Activated T-cell treated with anti-CD3 and anti-CD28 coated beads, Interleukin-2, amount 50 U/mL, for 4 hours (primary cell): ENCODE measurements at regions not wholly inside any gene's neighbourhood (a gene's known extent, or its start where the extent isn't known, plus 50 kb on each side); places are given as distances from the start of the nearest gene placed in this dataset.

Experiments used
- ATAC-seq, 2 donors: fragments of 200-7000 bp; cut with Tn5 transposase; one replicate each; pipeline ENCODE4 v1.10.0; 2021
- DNase-seq: peaks from one replicate; pipeline ENCODE4 v3.0.0-alpha.2; 2020
- H3K27me3 Mint-ChIP-seq: one replicate; pipeline ENCODE4 v1.8.0; 2021; ENCODE audit warnings: low read depth, mixed read lengths
- H3K36me3 Mint-ChIP-seq: one replicate; pipeline ENCODE4 v1.8.0; 2022; ENCODE audit warnings: mixed read lengths; ENCODE audit not compliant: insufficient read depth
- H3K4me1 Mint-ChIP-seq: one replicate; pipeline ENCODE4 v1.8.0; 2021; ENCODE audit warnings: low read depth, mixed read lengths
- H3K4me3 Mint-ChIP-seq: one replicate; pipeline ENCODE4 v1.8.0; 2021; ENCODE audit warnings: mild to moderate bottlenecking, moderate library complexity, mixed read lengths
- H3K9me3 Mint-ChIP-seq: one replicate; pipeline ENCODE4 v1.8.0; 2021; ENCODE audit warnings: mixed read lengths

DNA sequence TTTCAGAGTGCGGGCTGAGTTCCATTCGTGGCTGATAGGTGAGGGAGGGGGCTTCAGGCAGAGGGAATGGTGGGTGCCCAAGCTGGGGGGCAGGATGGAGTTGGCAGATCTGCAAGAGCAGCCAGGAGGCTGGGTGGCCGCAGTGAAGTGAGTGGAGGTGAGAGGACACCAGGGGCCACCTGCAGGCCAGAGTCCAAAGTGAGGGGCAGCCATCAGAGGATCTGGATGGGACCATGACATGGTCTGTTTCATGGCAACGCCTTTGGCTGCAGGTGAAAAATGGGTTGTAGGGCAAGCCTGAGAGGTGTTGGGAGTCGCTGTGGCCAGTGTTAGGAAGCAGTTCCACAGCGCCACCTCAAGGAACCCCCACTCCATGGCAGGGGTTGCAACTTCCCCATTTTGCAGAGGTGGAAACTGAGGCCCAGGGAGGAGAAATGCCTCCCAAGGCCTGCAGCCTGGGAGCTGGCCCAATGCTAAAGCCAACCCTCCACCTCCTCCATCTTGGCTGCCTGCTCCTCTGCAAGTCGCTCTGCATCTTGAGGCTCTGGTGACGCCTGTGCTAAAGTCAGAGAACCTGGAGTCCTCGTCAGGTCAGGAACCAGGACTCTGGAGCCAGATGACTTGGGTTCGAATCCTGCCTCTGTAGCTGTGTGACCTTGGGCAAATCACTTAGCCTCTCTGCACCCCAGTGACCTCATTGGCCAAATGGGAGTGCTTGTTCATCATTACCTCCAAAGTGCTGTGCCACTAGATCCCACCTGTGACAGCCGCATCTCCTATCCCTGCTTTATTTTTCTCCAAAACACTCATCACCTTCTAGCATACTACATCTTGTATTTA lies 153.8 kb downstream of the CEBPB start:
- Mint-ChIP-seq H3K27me3 (peaks cover 4% of the 10 kb centered on the region), H3K36me3 (no peaks in the 10 kb centered on the region), H3K4me3 (no peak overlapping the region), H3K4me1 (peaks cover 29% of the 10 kb centered on the region), H3K9me3 (no peaks in the 10 kb centered on the region)
- DNase-seq (no peak), ATAC-seq (no peak)

DNA sequence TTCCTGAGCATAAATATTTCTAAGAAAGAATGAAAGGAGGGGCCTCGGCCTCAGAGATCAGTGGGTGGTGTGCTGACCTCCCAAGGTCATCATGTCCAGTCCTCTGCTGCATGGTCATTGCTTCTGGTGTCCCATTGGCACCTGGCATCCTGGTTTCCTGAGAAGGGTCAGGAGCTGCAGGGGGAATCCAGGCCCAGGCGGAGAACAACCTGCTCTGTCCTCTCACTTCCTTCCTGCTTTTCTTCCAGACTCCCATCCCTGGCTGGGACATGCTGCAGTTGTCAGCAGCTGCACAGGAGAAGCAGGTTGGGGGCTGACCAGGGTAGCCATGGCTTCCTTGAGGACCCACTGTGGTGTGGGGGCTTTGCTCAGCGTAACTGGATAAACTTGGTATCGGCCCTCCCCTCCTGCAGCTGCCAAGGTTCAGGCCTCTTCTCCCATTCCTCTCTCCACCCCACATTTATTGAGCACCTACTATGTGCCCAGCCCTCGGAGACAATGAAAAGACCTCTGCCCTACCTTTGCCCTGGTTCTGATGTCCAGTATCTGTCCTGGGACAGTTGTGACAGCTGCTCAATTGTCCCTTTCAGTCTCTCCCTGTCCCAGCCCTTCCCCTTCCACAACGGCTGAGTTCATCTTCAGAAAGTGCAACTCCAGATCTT lies 155.2 kb downstream of the CEBPB start:
- no peak for ATAC-seq
- Mint-ChIP-seq H3K9me3 (no peaks in the 10 kb centered on the region), H3K4me1 (peaks cover 16% of the 10 kb centered on the region), H3K4me3 (no peak overlapping the region), H3K36me3 (no peaks in the 10 kb centered on the region), H3K27me3 (peaks cover 4% of the 10 kb centered on the region)
- DNase-seq = no peak

DNA sequence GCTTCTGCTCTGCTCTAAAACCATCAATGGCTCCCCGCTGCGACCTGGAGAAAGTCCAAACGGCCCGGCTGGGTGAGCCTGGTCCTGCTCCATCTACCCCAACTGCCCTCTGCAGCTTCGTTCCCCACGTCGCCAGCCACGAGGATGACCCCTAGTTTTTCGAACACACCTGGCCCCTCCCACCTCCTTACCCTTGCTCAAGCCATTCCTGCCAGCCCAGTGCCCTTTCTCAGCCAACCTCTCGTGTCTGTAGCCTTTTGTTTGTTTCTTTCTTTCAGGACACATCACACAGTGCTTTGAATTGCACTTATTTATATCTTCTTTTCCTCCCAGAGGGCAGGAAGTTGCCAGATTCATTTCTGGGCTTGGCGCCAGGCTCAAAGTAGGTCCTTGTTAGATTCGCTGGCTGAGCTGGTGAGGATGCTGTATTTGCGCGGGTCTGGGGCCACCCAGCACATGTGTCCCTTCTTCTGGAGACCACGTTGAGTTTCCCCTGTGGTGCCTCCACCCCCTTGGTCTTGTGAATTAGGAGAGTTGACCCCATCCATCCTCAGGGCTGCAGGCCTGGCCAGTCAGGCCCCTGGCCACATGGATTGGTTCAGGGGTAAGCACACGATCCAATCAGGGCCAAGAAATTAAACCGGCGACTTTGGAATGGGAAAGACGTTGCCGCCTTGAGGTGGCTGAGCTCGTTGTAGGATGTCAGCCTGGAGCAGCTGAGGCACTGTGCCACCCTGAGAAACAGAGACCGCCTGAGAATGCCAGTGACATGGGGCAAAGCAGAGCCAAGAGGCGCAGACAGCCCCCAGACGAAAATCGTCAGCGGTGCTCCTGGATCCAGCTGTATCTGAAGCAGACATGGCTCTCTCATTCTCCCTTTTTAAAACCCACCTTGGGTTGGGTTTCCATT lies 156.0 kb downstream of the CEBPB start:
- Mint-ChIP-seq H3K9me3 (no peaks in the 10 kb centered on the region), H3K4me1 (peaks cover 14% of the 10 kb centered on the region), H3K36me3 (no peaks in the 10 kb centered on the region), H3K27me3 (peaks cover 4% of the 10 kb centered on the region), H3K4me3 (no peak overlapping the region)
- ATAC-seq = no peak
- DNase-seq = no peak

DNA sequence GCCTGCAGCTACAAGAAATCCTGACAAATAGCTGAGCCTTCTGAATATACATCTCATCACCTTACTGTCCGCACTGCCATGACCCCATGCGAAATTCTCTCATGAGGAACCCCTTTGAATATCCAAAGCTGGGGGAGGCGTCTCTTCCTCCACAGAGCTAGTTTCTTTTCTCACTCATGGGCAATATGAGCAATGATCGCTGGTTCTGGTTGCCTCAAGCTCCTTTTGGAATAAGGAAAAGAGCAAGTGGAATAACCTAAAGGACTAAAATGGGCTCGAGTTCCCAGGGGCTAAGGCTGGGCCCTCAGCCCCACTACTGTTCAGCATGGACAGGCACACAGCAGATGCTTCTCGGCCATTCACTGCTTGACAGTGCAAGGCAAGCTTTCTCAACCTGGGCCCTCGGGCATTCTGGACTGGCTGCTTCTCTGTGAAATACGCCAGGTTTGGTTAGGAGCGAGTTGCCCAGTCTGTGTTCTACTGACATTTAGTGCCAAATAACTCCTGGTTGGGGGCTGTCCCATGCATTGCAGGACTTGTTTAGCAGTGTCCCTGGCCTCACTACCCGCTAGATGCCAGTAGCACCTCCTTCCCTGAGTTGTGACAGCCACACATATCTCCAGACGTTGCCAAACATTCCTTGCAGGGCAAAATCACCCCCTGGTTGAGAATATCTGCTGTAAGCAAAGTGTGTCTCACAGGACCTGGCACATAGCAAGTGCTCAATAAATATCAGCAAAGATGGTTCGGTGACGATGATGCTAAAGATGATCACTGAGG lies 156.8 kb downstream of the CEBPB start:
- Mint-ChIP-seq H3K27me3 (peaks cover 4% of the 10 kb centered on the region), H3K9me3 (no peaks in the 10 kb centered on the region), H3K4me1 (peaks cover 14% of the 10 kb centered on the region), H3K36me3 (no peaks in the 10 kb centered on the region), H3K4me3 (no peak overlapping the region)
- DNase-seq = no peak
- ATAC-seq = no peak

DNA sequence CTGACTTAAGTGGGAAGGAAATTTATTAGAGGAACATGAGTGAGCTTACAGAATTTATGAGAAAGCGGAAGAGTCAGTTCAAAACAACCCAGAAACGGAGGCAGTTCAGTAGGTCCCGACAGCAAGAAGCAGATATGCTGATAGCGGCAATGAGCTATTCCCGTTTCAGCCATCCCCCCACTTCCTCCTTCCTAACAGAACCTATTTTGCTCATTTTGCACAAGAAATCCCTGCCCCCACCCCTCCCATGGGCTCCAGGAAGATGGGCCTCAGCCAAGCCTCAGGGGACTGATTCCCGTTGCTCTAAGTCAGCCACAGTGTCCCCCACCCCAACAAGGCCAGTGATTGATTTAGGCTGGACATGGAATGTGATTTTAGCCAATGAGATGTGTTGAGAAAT lies 157.5 kb downstream of the CEBPB start:
- no peak for DNase-seq
- Mint-ChIP-seq H3K4me3 (no peak overlapping the region), H3K9me3 (no peaks in the 10 kb centered on the region), H3K27me3 (peaks cover 4% of the 10 kb centered on the region), H3K36me3 (no peaks in the 10 kb centered on the region), H3K4me1 (peaks cover 14% of the 10 kb centered on the region)
- ATAC-seq = no peak

DNA sequence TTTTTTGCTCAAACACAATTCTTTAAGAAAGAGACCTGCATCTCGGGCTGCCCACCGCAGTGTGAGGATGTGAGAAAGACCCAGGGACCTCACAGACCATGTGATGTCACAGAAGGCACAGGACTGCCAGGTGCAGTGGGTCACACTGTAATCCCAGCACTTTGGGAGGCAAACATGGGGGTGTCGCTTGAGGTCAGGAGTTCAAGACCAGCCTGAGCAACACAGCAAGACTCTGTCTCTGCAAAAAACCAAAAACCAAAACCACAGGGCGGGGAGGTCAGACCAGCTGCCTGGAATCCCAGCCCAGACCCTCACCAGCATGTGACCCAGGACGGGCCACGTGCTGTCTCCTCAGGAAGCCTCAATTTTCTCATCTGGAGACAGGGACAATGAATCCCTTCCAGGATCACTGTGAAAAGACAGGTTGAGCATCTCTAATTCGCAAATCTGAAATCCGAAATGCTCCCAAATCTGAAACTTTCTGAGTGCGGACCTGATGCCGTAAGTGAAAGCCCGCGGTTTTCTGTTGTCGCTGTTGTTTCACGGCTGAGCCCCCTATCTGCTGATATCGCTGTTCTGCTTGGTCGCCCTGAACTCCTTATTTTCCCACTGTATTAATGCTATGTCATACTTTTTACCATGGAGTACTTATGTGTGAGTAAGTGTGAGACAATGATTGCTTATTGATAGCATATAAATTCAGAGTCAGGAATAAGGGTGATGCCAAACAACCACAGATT lies 159.5 kb upstream of the PTPN1 start:
- peaks cover 14% of the 10 kb centered on the region for H3K4me1 Mint-ChIP-seq
- peaks cover 4% of the 10 kb centered on the region for H3K27me3 Mint-ChIP-seq
- no peaks in the 10 kb centered on the region for H3K36me3 Mint-ChIP-seq
- no peaks in the 10 kb centered on the region for H3K9me3 Mint-ChIP-seq
- ATAC-seq (peak in 1 of 2 donors; percentile 12), DNase-seq (no peak)
- no peak overlapping the region for H3K4me3 Mint-ChIP-seq

DNA sequence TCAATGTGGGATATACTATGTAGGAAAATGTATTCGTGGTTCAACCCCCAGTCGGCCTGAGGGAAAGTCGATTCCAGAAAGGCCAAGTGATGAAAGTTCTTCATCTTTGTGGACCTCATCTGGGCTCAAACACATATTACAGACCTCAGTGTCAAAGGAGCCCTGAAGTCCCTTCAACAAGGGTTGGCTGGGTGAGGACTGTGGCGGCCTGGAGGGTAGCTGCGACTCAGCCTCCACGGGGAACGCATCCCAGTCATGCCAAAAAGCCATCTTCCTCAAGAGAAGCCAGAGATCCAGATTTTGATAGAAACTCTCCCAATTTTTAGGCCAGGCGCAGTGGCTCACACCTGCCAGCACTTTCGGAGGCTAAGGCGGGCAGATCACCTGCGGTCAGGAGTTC lies 158.6 kb upstream of the PTPN1 start:
- Mint-ChIP-seq H3K27me3 (peaks cover 4% of the 10 kb centered on the region), H3K36me3 (no peaks in the 10 kb centered on the region), H3K4me1 (peaks cover 9% of the 10 kb centered on the region), H3K9me3 (no peaks in the 10 kb centered on the region), H3K4me3 (no peak overlapping the region)
- no peak for ATAC-seq
- no peak for DNase-seq

DNA sequence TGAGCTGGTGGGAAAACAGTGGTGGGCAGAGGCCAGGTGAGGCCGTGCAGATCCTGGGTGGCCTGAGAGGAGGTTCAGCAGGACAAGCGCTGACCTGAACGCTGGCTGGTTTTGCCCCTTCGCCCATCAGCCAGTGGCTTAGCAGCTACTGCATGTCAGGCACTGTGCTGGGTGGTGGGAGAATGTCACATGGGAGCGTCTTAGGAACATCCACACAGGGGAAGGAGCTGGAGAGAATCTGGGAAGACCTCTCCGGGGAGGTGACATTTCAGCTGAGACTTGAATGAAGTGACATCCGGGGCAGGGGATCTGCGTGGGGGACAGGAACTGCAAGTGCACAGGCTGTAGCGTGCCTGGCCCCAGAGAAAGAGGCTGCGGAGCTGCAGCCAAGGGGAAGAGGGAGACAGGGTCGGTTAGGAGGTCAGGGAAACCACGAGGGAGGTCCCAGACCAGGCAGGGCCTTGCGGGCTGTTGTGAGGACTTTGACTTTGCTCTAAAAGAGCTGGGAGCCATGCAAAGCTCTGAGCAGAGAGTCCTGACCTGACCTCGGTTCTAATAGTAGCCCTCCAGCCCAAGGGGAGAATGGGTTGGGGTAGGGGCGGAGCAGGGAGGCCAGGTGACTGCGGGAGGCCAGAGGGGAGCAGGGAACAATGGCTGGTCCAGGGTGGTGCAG lies 156.8 kb upstream of the PTPN1 start:
- Mint-ChIP-seq H3K36me3 (no peaks in the 10 kb centered on the region), H3K4me1 (peaks cover 5% of the 10 kb centered on the region), H3K9me3 (no peaks in the 10 kb centered on the region), H3K4me3 (no peak overlapping the region), H3K27me3 (no peaks in the 10 kb centered on the region)
- ATAC-seq (no peak), DNase-seq (no peak)

DNA sequence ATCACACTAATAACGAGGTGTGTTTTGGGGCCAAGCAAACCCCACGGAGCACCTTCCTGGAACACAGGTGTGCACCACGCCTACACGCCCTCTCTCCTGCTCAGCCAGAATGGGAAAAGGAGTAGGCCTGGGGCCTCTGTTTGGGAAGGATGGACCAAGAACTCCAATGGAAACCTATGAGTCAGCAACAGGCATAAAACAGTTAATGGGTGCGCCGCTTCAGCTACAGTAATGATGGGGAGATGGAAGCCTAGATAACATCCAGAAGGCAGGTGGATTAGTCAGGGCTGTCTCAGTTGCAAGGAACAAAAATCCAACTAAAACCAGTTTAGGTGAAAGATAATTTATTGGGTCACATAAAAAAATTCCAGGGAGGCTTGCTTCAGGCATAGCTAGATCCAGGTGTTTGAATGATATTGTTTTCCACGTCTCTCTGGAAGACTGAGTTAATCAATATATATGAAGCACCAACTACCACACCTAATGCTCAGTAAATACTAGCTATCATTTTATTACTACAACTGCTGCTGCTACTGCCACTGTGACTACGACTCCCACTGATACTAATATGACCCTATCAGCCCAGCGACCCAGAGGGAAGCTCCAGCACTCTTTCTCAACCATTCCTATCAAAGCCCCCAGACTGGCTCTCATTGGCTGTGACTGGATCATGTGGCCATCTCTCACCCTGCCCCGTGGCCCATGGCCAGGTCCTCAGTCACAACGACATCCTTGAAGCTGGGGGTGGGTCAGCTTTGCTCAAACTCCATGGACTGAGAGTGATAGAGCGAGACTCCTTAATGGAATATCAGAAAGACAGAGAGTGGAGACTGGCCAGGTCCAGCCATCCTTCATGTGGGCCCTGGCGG lies 155.2 kb upstream of the PTPN1 start:
- ATAC-seq (no peak), DNase-seq (no peak)
- Mint-ChIP-seq H3K27me3 (no peaks in the 10 kb centered on the region), H3K4me1 (no peaks in the 10 kb centered on the region), H3K9me3 (no peaks in the 10 kb centered on the region), H3K36me3 (no peaks in the 10 kb centered on the region), H3K4me3 (no peak overlapping the region)

DNA sequence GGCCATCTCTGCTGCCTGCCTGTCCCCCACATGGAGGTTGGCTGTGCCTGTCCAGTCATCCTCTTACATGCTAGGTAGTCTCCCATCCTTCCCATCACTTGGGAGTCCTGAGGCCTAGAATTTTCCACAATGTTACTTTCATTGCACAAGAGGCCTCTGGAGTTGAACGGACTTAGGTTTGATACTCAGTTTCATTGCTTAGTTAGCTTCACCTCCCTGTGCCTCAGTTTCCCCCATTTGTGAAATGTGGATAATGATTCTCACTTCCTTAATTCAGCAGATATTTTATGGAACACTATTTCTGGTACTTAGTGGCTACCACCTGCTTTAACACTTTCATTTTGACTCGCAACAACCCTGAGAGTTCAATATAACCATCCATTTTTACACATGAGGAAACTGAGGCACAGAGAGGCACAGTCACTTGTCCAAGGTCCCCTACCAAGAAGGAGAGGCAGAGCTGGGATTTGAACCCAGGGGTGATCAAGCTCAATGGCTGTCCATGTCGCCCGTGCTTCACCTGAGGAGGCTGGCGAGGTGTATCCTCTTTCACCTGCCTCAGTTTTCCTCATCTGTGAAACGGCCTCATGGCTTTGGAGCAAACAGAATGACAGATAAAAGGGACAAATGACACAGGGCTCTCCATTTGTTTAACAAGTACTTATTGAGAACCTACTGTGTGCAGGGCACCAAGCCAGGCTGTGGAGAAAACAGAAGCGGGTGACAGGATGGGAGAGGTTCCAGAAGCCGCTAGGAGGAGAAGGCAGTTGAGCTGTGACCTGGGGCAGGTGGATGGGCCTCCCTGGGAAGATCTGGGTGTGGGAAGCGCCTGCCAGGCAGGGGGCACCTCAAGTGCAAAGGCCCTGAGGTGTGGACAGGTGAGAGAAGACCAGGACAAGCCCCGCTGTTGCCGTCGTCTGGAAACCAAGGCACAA lies 154.3 kb upstream of the PTPN1 start:
- Mint-ChIP-seq H3K9me3 (no peaks in the 10 kb centered on the region), H3K4me3 (no peak overlapping the region), H3K27me3 (no peaks in the 10 kb centered on the region), H3K36me3 (no peaks in the 10 kb centered on the region), H3K4me1 (no peaks in the 10 kb centered on the region)
- no peak for ATAC-seq
- no peak for DNase-seq

DNA sequence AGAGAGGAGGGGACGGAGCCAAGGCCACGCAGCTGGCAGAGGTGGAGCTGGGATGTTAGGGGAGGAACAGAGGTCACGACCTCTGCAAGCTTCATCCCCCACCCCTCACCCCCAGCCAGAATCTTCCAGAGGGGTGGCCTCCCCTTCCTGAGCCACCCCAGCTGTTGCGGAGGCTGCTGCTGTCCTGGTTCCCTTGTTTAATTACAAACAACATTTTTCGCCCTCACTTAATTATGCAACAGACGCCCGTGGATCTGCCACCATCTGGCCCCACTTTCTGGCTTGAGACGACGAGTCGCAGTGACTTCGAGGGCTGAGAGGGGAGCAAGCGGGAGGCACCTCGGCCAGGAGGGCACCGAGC lies 153.7 kb upstream of the PTPN1 start:
- H3K27me3 Mint-ChIP-seq = no peaks in the 10 kb centered on the region
- H3K9me3 Mint-ChIP-seq = no peaks in the 10 kb centered on the region
- no peaks in the 10 kb centered on the region for H3K36me3 Mint-ChIP-seq
- H3K4me3 Mint-ChIP-seq = no peak overlapping the region
- DNase-seq (no peak), ATAC-seq (no peak)
- H3K4me1 Mint-ChIP-seq = no peaks in the 10 kb centered on the region
